NB4 (cell line): ENCODE measurements at regions not wholly inside any gene's neighbourhood (a gene's known extent, or its start where the extent isn't known, plus 50 kb on each side); places are given as distances from the start of the nearest gene placed in this dataset.

Source experiments
- MYC ChIP-seq: IDR thresholded peaks from 2 replicates; pipeline ENCODE4 v1.6.1; 2011; ENCODE audit warnings: low read depth, low read length
- POLR2A ChIP-seq: IDR thresholded peaks from 2 replicates; pipeline ENCODE4 v1.6.1; 2011; ENCODE audit warnings: mild to moderate bottlenecking; ENCODE audit not compliant: insufficient read length; ENCODE audit errors: extremely low read depth
- TF ChIP-seq, protein P1 (sequence below): IDR thresholded peaks from one replicate; pipeline ENCODE4 v1.5.1; 2012; ENCODE audit warnings: low read depth, low read length
- TF ChIP-seq, protein P2 (sequence below): IDR thresholded peaks from 2 replicates; pipeline ENCODE4 v1.6.1; 2011; ENCODE audit warnings: low read depth, low read length

DNA sequence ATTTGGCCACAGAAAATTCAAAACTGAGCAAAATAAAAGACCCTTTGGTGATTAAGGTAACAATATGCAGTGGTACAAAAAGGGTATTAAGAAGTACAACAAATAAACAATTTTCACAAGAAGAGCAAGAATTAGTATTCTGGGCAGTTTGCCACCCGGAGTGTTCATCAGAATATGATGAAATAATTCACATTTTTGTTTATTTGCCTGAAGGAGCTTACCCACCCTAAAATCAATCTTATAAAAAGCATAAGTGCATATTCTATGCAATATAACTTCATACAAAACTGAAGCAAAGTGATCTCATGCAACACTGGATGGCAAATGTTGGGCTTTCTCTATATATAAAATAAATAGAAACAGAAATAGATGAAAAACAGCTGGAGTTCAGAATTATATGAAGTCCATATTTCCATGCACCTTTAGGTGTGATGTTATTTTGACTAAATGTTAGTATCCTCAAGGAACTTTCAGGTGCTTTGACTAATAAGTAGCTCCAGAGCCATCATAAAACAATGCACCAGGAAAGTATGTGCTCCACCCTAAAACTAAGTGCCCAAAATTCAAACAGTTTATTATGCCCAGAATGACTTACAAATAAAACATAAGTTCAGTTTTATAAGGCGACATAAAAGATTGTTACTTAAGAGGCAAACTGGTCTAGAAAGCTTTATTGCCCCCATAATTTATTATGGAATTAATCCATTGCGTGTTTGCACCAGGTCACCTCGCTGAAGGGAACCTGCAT lies 474.3 kb downstream of the SEMA3D start:
- TF ChIP-seq, protein P1, sequence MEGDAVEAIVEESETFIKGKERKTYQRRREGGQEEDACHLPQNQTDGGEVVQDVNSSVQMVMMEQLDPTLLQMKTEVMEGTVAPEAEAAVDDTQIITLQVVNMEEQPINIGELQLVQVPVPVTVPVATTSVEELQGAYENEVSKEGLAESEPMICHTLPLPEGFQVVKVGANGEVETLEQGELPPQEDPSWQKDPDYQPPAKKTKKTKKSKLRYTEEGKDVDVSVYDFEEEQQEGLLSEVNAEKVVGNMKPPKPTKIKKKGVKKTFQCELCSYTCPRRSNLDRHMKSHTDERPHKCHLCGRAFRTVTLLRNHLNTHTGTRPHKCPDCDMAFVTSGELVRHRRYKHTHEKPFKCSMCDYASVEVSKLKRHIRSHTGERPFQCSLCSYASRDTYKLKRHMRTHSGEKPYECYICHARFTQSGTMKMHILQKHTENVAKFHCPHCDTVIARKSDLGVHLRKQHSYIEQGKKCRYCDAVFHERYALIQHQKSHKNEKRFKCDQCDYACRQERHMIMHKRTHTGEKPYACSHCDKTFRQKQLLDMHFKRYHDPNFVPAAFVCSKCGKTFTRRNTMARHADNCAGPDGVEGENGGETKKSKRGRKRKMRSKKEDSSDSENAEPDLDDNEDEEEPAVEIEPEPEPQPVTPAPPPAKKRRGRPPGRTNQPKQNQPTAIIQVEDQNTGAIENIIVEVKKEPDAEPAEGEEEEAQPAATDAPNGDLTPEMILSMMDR = no peak
- no peak for TF ChIP-seq MYC
- no peak for TF ChIP-seq POLR2A
- TF ChIP-seq, protein P2, sequence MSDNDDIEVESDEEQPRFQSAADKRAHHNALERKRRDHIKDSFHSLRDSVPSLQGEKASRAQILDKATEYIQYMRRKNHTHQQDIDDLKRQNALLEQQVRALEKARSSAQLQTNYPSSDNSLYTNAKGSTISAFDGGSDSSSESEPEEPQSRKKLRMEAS = no peak
